CD1c-positive myeloid dendritic cell (primary cell): ENCODE measurements at regions not wholly inside any gene's neighbourhood (a gene's known extent, or its start where the extent isn't known, plus 50 kb on each side); places are given as distances from the start of the nearest gene placed in this dataset.
"Not testable (repeated sequence)": the region's sequence is repeated elsewhere in the genome, so short reads cannot be mapped to it uniquely, and the experiment has no call there.

Source experiments
- DNase-seq: peaks from one replicate; pipeline ENCODE4 v3.0.0-alpha.2; 2016; ENCODE audit errors: extremely low spot score

GRCh38 chr4:114034189-114034588 lies 54.7 kb upstream of the ARSJ start:
- no peak for DNase-seq

DNA sequence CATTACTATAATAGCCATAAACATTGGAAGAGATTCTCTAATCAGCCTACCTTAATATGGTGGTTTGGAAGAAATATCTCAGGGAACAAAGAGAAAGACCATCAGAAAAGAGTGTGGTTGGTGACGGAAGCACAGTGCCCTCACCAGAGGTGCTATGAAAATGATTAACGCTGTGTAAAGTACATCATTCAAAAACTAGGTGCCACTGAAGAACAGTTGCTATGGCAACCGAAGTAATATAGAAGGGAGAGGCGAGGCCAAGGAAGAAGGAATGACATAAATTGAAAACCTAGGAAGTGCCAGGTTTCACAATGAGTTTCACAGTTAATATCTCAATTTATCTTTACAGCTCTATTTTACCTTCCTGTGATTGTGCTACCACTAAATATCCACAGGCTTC lies 57.0 kb upstream of the ARSJ start:
- DNase-seq = no peak

DNA sequence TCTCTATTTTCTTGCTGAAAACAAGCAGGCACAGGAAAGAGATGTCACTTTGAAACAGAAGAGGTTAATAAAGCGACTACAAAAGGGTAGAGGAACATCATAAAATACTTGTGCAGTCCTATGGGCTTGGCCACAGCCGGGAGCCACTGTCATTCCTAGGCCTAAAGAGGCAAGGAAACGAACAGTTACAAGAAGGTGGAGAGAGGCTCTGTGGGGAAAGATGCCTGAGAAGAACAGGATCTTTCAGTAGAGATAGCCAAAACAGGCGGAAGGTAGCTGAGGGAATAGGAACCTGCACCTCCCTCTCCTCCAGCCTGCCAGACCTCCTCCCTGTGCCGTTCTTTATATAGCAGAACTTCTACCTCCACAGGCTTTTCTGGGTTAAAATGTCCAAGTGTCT lies 57.4 kb upstream of the ARSJ start:
- DNase-seq = no peak

DNA sequence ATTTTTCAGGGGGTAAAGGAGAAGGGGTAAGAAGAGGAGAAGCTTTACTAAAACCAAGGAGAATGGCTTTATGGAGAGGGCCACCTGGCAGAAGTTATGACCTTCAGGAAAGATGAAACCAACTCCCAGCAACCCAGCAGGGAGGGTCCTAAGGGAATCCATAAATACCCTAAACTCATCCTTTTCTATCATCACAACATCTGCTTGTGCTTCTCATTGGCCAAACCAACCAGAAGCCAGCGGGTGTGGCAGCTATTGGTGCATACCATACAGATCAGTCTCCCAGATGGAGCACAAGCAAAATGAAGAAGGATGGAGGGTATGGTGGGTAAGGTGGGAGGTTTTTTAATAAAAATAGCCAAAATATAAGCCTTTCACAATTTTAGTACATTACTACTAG lies 58.5 kb upstream of the ARSJ start:
- no peak for DNase-seq

DNA sequence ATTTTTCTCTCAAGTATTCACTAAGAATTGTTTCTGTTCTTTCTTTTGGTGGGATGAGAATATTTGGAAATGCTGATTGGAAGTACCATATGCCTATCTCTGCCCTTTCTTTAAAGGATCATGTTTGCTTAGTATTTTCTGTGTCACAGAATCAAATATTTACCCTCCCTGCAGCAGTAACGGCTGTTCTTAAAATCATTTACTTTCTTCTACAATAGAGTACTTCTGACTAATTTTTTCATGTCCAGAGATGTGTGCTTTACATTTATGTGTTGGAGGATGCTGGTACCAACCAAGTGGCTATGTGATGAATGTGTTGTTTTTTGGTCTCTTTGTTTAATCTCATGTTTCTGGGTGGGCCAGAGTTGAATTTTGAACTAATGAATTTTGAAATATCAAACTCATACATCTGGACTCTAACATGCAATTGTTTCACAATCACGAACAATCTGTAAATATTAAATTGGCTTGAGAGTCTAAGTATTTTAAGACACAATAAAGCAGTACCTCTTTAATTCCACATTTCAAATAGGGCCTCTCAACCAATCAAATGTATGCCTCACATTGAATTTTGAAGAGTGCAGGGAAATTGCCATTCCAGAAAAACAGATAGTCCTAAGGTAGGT lies 59.4 kb upstream of the ARSJ start:
- DNase-seq = no peak

GRCh38 chr4:114040319-114041116 lies 61.1 kb upstream of the ARSJ start:
- DNase-seq = no peak

GRCh38 chr4:114041117-114041475 lies 61.6 kb upstream of the ARSJ start:
- DNase-seq = no peak

DNA sequence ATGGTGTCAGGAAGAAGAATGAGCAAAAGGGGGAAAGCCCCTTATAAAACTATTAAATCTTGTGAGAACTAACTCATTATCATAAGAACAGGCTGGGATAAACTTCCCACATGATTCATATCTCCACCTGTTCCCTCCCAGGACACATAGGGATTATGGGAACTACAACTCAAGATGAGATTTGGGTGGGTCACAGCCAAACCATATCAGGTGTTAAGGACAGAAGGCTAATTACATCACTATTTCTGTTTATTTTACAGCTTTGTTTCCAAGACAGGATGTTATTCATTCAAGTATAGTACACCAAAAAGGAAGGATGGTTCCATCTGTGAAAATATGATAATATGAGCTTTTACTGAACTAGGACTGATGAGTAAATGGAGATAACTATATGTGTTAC lies 63.7 kb upstream of the ARSJ start:
- no peak for DNase-seq

- not testable (repeated sequence) for DNase-seq
Measured at GRCh38 chr4:114044351-114044750, 64.9 kb upstream of the ARSJ start.

GRCh38 chr4:114046331-114046730 lies 66.9 kb upstream of the ARSJ start:
- DNase-seq = no peak

GRCh38 chr4:114048154-114048553 lies 68.7 kb upstream of the ARSJ start:
- DNase-seq = not testable (repeated sequence)

- DNase-seq = no peak
Measured at GRCh38 chr4:114052227-114052626, 72.8 kb upstream of the ARSJ start.

GRCh38 chr4:114056599-114056998 lies 77.2 kb upstream of the ARSJ start:
- no peak for DNase-seq

DNA sequence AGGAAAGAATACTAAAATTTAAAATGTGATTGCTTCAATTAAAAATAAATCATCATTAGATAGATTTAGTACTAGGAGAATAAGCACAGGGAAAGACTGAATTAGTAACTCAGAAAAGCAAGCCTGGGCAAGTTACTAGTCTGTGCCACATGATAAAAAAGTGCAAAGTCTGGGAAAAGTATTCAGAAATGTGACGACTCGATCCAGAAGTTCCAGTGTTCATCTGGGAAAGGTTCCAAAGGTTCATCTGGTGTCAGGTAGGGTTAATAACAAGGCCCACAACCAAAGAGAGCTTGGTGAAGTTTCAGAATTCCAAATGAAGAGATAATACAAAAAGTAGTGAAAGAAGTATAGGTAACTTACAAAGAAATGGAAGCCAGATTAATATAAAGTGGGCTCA lies 78.3 kb upstream of the ARSJ start:
- no peak for DNase-seq

GRCh38 chr4:114062499-114062898 lies 83.1 kb upstream of the ARSJ start:
- no peak for DNase-seq

DNA sequence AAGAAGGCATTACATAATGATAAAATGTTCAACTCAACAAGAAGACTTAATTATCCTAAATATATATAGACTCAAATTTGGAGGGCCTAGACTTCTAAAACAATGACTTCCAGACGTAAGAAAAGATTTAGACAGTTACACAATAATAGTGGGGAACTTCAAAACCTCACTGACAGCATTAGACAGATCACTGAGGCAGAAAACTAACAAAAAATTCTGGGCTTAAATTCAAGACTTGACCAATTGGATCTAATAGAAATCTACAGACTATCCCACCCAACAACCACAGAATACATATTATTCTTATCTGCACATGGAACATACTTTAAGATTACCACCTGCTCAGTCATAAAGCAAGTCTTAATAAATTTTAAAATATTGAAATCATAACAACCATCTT lies 93.3 kb upstream of the ARSJ start:
- DNase-seq = no peak

GRCh38 chr4:114076899-114077570 lies 97.6 kb upstream of the ARSJ start:
- no peak for DNase-seq

DNA sequence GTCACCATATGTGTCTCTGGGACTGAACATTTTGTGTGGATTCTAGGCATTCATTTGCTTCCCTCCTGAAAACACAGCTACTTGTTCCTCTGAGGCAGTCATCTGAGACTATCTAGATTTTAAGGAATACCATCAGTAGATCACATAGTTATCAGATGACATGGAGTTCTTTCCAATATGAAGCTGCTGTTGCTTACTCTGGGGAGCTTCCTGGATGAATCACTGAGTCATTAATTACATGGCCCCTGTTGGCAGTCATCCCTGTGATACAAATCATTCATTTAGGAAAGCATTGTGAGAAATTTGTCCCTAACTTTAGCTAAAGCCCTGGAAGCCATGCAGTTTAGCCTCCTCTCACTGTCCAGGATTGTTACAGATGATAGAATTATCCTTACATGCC lies 98.2 kb upstream of the ARSJ start:
- no peak for DNase-seq

DNA sequence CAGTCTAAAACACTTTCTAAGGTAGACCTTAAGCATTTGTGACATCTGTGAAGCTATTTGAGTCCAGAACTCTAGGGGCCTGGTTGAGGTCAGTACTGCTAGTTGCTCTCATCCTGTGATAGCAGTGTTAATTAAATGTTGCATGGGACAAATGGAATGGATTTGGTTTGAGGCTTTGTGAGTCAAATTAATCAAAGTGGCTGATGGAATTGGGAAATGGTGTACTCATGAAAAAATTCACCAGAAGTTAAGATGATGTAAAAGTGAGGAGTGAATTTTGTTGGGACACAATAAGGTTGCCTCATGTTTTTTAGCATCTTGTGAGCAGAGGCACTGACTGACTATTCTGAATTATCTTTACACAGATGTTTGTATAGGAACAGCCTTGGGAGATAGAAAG lies 99.2 kb upstream of the ARSJ start:
- no peak for DNase-seq

- no peak for DNase-seq
Measured at GRCh38 chr4:114081783-114082182, 102.3 kb upstream of the ARSJ start.

- no peak for DNase-seq
Measured at GRCh38 chr4:114082348-114082747, 102.9 kb upstream of the ARSJ start.

GRCh38 chr4:114085611-114086345 lies 106.3 kb upstream of the ARSJ start:
- DNase-seq = no peak
